Islet precursor cell (in vitro differentiated cells): ENCODE measurements at regions not wholly inside any gene's neighbourhood (a gene's known extent, or its start where the extent isn't known, plus 50 kb on each side); places are given as distances from the start of the nearest gene placed in this dataset.
A peak's percentile ranks its signal among the peaks of the same experiment; 100 is the strongest.

Experiments
- DNase-seq: peaks from one replicate; pipeline ENCODE4 v3.0.0-alpha.2; 2018

- DNase-seq: peak; percentile 54
These were observed 202.9 kb downstream of the USP25 start for GRCh38 chr21:15932726-15933125.

- no peak for DNase-seq
These were observed 205.7 kb downstream of the USP25 start for GRCh38 chr21:15935530-15935929.

DNA sequence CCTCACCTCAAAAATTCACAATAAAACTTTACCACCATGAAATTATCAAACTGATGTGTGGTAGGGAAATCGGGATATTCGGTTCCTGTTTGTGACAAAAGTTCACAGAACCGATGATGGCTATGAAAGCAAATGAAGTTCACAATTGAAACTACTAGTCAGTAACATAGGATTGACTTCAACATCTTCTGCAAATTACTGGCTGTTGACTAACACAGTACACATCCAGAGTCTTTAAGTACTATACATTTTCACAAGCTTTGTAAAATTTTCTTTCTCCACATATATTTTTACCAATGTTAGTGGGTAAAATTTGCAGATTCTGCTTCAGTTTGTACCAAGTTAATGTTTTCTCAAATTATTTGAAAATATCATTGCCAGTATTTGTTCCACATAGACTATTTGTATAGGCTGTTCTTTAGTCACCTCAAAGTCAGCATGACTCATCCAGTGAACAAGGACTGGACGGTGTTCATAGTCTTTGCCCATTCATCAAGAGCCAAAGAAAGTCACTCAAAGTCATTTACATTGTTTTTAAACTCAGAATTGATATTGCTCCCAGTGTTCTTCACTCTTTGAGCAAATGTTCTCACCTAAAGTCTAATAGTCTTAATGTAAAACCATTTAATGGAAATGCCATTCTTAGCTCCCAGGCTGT is 213.4 kb downstream of the USP25 start:
- no peak for DNase-seq

- DNase-seq: no peak
These were observed 217.9 kb downstream of the USP25 start for GRCh38 chr21:15947677-15948076.

DNA sequence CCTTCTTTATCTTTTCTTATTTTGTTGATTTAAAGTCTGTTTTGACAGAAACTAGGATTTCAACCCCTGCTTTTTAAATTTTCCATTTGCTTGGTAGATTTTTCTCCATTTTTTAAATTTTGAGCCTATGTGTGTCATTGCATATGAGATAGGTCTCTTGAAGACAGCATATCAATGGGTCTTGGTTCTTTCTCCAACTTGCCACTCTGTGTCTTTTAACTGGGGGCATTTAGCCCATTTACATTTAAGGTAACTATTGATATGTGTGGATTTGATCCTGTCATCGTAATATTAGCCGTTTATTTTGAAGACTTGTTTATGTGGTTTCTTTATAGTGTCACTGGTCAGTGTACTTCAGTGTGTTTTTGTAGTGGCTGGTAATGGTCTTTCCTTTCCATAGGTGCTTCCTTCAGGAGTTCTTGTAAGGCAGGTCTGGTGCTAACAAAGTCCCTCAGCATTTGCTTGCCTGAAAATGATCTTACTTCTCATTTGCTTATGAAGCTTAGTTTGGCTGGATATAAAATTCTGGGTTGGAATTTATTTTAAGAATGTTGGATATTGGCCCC is 223.9 kb downstream of the USP25 start:
- no peak for DNase-seq

DNA sequence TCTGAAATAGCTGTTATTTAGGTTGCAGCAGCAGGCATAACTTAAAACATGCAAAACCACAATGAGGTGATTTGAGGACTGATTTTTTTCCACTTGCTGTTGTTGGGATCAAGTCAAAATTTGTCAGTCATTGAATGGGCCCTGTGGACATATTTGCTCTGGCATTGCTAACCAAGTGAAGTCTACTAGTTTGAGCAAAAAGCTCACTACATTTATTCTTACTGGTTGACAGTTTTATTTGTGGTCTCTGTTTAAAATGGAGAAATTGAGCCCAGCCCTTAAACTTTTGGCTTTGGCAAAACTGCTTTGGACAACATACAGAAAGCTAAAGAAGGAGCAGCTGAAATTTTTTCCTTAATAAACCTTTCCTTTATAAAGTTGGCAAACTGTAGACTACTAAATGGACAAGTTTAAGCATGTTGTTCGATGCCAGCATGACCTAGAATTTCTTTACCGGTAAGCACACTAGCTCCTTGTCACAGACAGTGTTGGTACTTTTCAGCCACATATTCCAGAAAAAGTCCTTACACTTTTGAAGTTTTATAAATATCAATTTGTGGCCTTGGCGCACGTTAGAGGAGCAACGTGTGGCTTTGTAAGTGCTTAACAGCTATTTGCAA is 234.6 kb downstream of the USP25 start:
- DNase-seq: no peak

DNA sequence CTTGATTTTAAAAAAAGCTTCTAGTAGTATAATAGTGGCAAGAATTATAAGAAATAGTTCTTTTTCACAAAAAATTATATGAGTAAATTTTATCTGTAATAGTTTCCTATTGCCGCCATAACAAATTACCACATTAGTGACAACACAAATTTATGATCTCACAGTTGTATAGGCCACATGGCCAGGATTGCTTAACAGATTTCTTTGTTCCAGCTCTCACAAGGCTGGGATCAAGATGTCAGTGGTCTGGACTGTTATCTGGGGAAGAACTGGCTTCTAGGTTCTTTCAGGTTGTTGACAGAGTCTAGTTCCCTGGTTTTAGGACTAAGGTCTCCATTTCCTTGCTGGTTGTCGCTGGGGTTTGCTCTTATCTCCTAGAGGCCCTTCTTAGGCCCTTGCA is 236.4 kb downstream of the USP25 start:
- no peak for DNase-seq

- DNase-seq: no peak
These were observed 236.9 kb downstream of the USP25 start for GRCh38 chr21:15966651-15967050.

- no peak for DNase-seq
These were observed 237.9 kb downstream of the USP25 start for GRCh38 chr21:15967661-15968060.

- no peak for DNase-seq
These were observed 239.1 kb downstream of the USP25 start for GRCh38 chr21:15968776-15969310.

DNA sequence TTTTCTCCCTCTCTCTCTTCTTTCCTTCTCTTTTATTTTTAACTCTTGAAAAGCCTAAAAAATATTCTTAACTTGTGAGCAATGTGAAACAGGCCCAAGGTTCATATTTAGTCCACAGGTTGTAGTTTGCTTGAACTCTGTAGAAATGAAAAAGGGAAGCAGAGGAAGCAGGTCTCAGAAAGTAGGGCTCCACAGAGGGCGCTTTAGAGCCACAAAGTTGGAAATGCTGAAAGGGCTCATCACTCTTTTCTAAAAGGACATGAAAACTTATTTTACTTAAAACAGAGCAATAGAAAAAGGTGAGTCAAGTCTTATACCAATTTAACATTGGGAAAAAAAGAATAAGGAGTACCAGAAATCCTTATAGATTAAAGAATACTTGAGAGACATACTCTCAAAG is 247.0 kb downstream of the USP25 start:
- DNase-seq: no peak

- peak; percentile 83 for DNase-seq
These were observed 248.5 kb downstream of the USP25 start for GRCh38 chr21:15978215-15978738.

GRCh38 chr21:15979493-15979892 is 249.7 kb downstream of the USP25 start:
- DNase-seq: peak; percentile 54

DNA sequence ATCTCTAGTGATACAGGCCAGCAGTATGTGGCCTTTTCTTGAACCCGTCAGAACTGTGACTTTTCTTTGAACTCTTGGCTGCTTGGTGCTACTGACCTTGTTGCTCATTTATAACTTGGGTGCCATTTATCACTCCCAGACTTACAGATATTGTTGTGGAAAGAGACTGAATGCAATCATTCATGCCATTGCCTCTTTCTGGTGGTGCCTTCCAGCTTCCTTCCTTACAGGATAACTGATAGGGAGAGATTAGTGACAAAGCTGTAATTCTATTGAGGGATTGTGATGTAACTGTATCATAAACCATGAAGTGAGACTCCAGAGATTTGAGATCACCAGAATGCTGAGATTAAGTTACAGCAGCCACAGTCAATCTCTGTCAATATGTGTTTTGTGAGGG is 256.5 kb downstream of the USP25 start:
- DNase-seq: no peak

- no peak for DNase-seq
These were observed 262.4 kb downstream of the USP25 start for GRCh38 chr21:15992171-15992570.

DNA sequence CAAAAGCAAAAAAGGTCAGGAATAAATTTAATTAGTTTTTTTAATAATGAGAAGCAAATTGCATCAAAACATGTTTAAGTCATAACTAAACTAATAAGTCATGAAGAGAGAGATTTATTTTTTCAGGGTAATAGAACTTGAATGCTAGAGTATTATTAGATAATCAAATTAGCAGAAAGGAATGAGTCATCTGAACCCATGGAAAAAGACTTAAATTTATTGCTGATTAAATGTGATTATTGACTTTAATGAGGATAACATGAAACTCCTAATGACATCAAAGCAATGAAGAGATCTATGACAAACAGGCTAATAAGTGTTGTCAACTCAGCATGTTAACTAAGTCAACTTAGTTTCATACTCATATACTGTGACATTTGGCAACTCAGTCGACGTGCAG is 264.2 kb downstream of the USP25 start:
- no peak for DNase-seq

DNA sequence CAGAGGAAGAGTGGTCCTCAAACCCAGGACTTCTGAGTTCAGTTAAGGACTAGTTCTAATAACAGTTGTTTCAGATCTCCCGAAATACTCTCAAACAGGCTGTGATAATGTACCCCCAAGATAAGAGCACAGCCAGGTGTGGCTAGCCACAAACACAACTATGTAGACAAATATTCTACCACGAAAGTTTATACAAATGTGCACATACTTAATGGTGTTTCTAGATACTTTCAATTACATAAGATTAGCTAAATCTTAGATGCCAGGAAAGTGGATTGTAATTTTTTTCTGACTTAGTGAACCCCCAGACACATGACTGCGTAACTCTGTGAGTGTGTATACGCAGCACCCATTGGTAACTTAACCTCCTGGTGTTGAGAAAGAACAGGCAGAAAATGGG is 270.0 kb downstream of the USP25 start:
- DNase-seq: no peak

DNA sequence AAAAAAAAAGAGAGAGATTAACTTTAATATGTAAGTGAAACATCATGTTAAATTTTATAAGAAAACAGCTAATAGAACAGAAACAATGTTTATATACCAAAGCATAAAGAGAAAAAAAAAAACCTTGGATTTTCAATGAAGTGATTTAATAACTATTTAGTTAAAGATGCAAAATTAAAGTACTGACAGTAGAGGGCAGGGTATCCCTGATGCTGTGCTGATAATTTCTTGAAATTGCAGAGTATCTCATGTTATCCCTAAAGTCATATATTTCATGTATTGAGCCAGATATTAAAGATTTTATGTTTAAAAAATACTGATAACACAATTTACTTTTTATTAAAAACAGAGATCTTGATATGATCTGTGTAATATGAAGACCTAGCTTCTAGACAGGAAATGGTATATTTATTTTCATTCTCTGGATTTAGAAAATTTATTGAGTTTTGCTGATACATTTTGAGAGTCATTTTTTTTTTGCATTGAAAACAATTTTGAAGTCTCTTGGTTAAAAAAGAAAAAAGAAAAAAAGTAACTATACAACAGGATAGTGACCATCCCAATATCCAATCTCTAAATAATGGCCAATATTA is 273.2 kb downstream of the USP25 start:
- no peak for DNase-seq

- DNase-seq: no peak
These were observed 274.3 kb downstream of the USP25 start for GRCh38 chr21:16004086-16004485.

DNA sequence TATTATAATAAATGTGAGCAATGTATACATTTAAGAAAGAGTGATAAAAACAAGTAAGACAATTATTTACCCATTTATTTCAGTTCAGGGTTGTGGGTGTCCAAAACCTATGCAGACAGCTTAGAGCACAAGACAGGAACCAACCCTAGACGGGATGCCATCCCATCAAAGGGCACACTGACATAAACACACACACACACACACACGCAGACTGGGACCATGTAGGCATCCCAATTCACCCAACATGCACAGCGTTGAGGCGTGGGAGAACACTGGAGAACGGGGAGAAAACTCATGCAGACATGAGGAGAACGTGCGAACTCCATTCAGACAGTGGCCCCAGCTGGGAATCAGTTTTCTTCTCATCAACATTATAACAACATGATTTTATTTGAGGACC is 274.7 kb downstream of the USP25 start:
- no peak for DNase-seq

- DNase-seq: no peak
These were observed 276.2 kb downstream of the USP25 start for GRCh38 chr21:16005996-16006395.

- no peak for DNase-seq
These were observed 278.2 kb downstream of the USP25 start for GRCh38 chr21:16007943-16008342.

DNA sequence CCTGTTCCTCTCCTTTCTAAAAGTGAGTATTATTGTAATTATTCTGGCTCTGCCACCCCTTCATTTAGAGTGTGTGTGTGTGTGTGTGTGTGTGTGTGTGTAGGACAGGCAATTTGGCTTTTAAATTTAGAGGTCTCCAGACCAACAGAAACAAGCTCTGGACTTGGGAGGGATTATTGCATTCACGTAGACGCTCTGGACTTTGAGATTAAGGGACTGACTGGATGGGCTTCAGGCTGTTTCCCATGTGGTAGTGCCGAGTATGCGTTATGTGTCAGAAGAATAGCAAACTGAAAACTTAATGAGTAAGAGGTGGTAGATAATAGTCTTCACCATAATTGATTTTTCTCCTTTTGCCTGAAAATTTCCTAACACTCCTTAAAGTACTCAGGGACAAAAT is 281.9 kb downstream of the USP25 start:
- no peak for DNase-seq

- no peak for DNase-seq
These were observed 283.8 kb downstream of the USP25 start for GRCh38 chr21:16013570-16013969.
